ENCODE measurements at regions not wholly inside any gene's neighbourhood (a gene's known extent, or its start where the extent isn't known, plus 50 kb on each side); places are given as distances from the start of the nearest gene placed in this dataset.

- Histone ChIP-seq H3K27me3 (ENCODE audit: control insufficient read depth in 1 of 2, insufficient read depth in 2 of 2, low read length in 2 of 2) (peaks cover 9 to 18% of the 10 kb centered on the region in 2 donors), H3K9ac (ENCODE audit: low read length in 2 of 2) (no peak overlapping the region), H3K4me1 (ENCODE audit: control insufficient read depth, insufficient read depth, low read length) (no peaks in the 10 kb centered on the region), H3K36me3 (ENCODE audit: control insufficient read depth in 2 of 2, insufficient read depth in 2 of 2, low read length in 2 of 2) (no peaks in the 10 kb centered on the region), H3K27ac (ENCODE audit: low read length) (no peak overlapping the region), H3K4me3 (ENCODE audit: low read length in 2 of 2) (no peak overlapping the region), H3K9me3 (ENCODE audit: control insufficient read depth in 2 of 2, low read length in 2 of 2) (peaks cover 5 to 7% of the 10 kb centered on the region in 2 donors)
Measured at GRCh38 chr17:79340333-79341221, 266.0 kb downstream of the ENGASE start.

- Histone ChIP-seq H3K27me3 (ENCODE audit: control insufficient read depth in 1 of 2, insufficient read depth in 2 of 2, low read length in 2 of 2) (peaks cover 6 to 18% of the 10 kb centered on the region in 2 donors), H3K36me3 (ENCODE audit: control insufficient read depth in 2 of 2, insufficient read depth in 2 of 2, low read length in 2 of 2) (no peaks in the 10 kb centered on the region)
Measured at GRCh38 chr17:79339321-79339720, 264.7 kb downstream of the ENGASE start.

GRCh38 chr17:79338604-79339003 is 264.0 kb downstream of the ENGASE start:
- Histone ChIP-seq H3K9me3 (ENCODE audit: control insufficient read depth in 2 of 2, low read length in 2 of 2) (peaks cover 0 to 2% of the 10 kb centered on the region in 2 donors), H3K27ac (ENCODE audit: low read length) (no peak overlapping the region), H3K9ac (ENCODE audit: low read length in 2 of 2) (no peak overlapping the region), H3K27me3 (ENCODE audit: control insufficient read depth in 1 of 2, insufficient read depth in 2 of 2, low read length in 2 of 2) (peaks cover 6 to 16% of the 10 kb centered on the region in 2 donors), H3K4me1 (ENCODE audit: control insufficient read depth, insufficient read depth, low read length) (no peaks in the 10 kb centered on the region), H3K36me3 (ENCODE audit: control insufficient read depth in 2 of 2, insufficient read depth in 2 of 2, low read length in 2 of 2) (no peaks in the 10 kb centered on the region), H3K4me3 (ENCODE audit: low read length in 2 of 2) (no peak overlapping the region)

More at GRCh38 chr17:79339321-79339720, 264.7 kb downstream of the ENGASE start:
- no peak overlapping the region for H3K27ac ChIP-seq (ENCODE audit: low read length)
- H3K4me1 ChIP-seq (ENCODE audit: control insufficient read depth, insufficient read depth, low read length) = no peaks in the 10 kb centered on the region
- H3K9me3 ChIP-seq (ENCODE audit: control insufficient read depth in 2 of 2, low read length in 2 of 2) = peaks cover 0 to 2% of the 10 kb centered on the region in 2 donors
- no peak overlapping the region for H3K4me3 ChIP-seq (ENCODE audit: low read length in 2 of 2)
- H3K9ac ChIP-seq (ENCODE audit: low read length in 2 of 2) = no peak overlapping the region

- H3K9ac ChIP-seq (ENCODE audit: low read length in 2 of 2) = no peak overlapping the region
- peaks cover 0 to 2% of the 10 kb centered on the region in 2 donors for H3K9me3 ChIP-seq (ENCODE audit: control insufficient read depth in 2 of 2, low read length in 2 of 2)
- H3K27ac ChIP-seq (ENCODE audit: low read length) = no peak overlapping the region
- peaks cover 6 to 14% of the 10 kb centered on the region in 2 donors for H3K27me3 ChIP-seq (ENCODE audit: control insufficient read depth in 1 of 2, insufficient read depth in 2 of 2, low read length in 2 of 2)
- no peaks in the 10 kb centered on the region for H3K4me1 ChIP-seq (ENCODE audit: control insufficient read depth, insufficient read depth, low read length)
- no peaks in the 10 kb centered on the region for H3K36me3 ChIP-seq (ENCODE audit: control insufficient read depth in 2 of 2, insufficient read depth in 2 of 2, low read length in 2 of 2)
- no peak overlapping the region for H3K4me3 ChIP-seq (ENCODE audit: low read length in 2 of 2)
Measured at GRCh38 chr17:79338152-79338551, 263.5 kb downstream of the ENGASE start.

- Histone ChIP-seq H3K4me1 (ENCODE audit: control insufficient read depth, insufficient read depth, low read length) (no peaks in the 10 kb centered on the region), H3K27ac (ENCODE audit: low read length) (no peak overlapping the region), H3K9ac (ENCODE audit: low read length in 2 of 2) (no peak overlapping the region), H3K4me3 (ENCODE audit: low read length in 2 of 2) (no peak overlapping the region), H3K9me3 (ENCODE audit: control insufficient read depth in 2 of 2, low read length in 2 of 2) (peaks cover 0 to 2% of the 10 kb centered on the region in 2 donors), H3K27me3 (ENCODE audit: control insufficient read depth in 1 of 2, insufficient read depth in 2 of 2, low read length in 2 of 2) (peaks cover 3 to 13% of the 10 kb centered on the region in 2 donors), H3K36me3 (ENCODE audit: control insufficient read depth in 2 of 2, insufficient read depth in 2 of 2, low read length in 2 of 2) (no peaks in the 10 kb centered on the region)
Measured at GRCh38 chr17:79337053-79337452, 262.4 kb downstream of the ENGASE start.

- Histone ChIP-seq H3K27me3 (ENCODE audit: control insufficient read depth in 1 of 2, insufficient read depth in 2 of 2, low read length in 2 of 2) (peaks cover 12 to 15% of the 10 kb centered on the region in 2 donors), H3K27ac (ENCODE audit: low read length) (no peak overlapping the region), H3K4me1 (ENCODE audit: control insufficient read depth, insufficient read depth, low read length) (no peaks in the 10 kb centered on the region), H3K9ac (ENCODE audit: low read length in 2 of 2) (no peak overlapping the region), H3K9me3 (ENCODE audit: control insufficient read depth in 2 of 2, low read length in 2 of 2) (no peaks in the 10 kb centered on the region), H3K4me3 (ENCODE audit: low read length in 2 of 2) (no peak overlapping the region), H3K36me3 (ENCODE audit: control insufficient read depth in 2 of 2, insufficient read depth in 2 of 2, low read length in 2 of 2) (no peaks in the 10 kb centered on the region)
Measured at GRCh38 chr17:79335456-79335855, 260.8 kb downstream of the ENGASE start.

- Histone ChIP-seq H3K27ac (ENCODE audit: low read length) (no peak overlapping the region), H3K27me3 (ENCODE audit: control insufficient read depth in 1 of 2, insufficient read depth in 2 of 2, low read length in 2 of 2) (peaks cover 13 to 22% of the 10 kb centered on the region in 2 donors), H3K4me1 (ENCODE audit: control insufficient read depth, insufficient read depth, low read length) (no peaks in the 10 kb centered on the region), H3K9ac (ENCODE audit: low read length in 2 of 2) (no peak overlapping the region), H3K9me3 (ENCODE audit: control insufficient read depth in 2 of 2, low read length in 2 of 2) (no peaks in the 10 kb centered on the region), H3K4me3 (ENCODE audit: low read length in 2 of 2) (no peak overlapping the region), H3K36me3 (ENCODE audit: control insufficient read depth in 2 of 2, insufficient read depth in 2 of 2, low read length in 2 of 2) (no peaks in the 10 kb centered on the region)
Measured at GRCh38 chr17:79332011-79332554, 257.5 kb downstream of the ENGASE start.

- Histone ChIP-seq H3K9me3 (ENCODE audit: control insufficient read depth in 2 of 2, low read length in 2 of 2) (no peaks in the 10 kb centered on the region), H3K36me3 (ENCODE audit: control insufficient read depth in 2 of 2, insufficient read depth in 2 of 2, low read length in 2 of 2) (no peaks in the 10 kb centered on the region), H3K27me3 (ENCODE audit: control insufficient read depth in 1 of 2, insufficient read depth in 2 of 2, low read length in 2 of 2) (peaks cover 17 to 27% of the 10 kb centered on the region in 2 donors), H3K4me3 (ENCODE audit: low read length in 2 of 2) (no peak overlapping the region), H3K9ac (ENCODE audit: low read length in 2 of 2) (no peak overlapping the region), H3K4me1 (ENCODE audit: control insufficient read depth, insufficient read depth, low read length) (no peaks in the 10 kb centered on the region), H3K27ac (ENCODE audit: low read length) (no peak overlapping the region)
Measured at GRCh38 chr17:79331492-79331891, 256.9 kb downstream of the ENGASE start.

- Histone ChIP-seq H3K27me3 (ENCODE audit: control insufficient read depth in 1 of 2, insufficient read depth in 2 of 2, low read length in 2 of 2) (peaks cover 17 to 27% of the 10 kb centered on the region in 2 donors), H3K4me3 (ENCODE audit: low read length in 2 of 2) (no peak overlapping the region)
Measured at GRCh38 chr17:79330696-79331095, 256.1 kb downstream of the ENGASE start.

GRCh38 chr17:79330229-79330628 is 255.6 kb downstream of the ENGASE start:
- H3K27ac ChIP-seq (ENCODE audit: low read length) = no peak overlapping the region
- no peaks in the 10 kb centered on the region for H3K36me3 ChIP-seq (ENCODE audit: control insufficient read depth in 2 of 2, insufficient read depth in 2 of 2, low read length in 2 of 2)
- no peaks in the 10 kb centered on the region for H3K4me1 ChIP-seq (ENCODE audit: control insufficient read depth, insufficient read depth, low read length)
- H3K27me3 ChIP-seq (ENCODE audit: control insufficient read depth in 1 of 2, insufficient read depth in 2 of 2, low read length in 2 of 2) = peaks cover 17 to 27% of the 10 kb centered on the region in 2 donors
- H3K4me3 ChIP-seq (ENCODE audit: low read length in 2 of 2) = no peak overlapping the region
- H3K9me3 ChIP-seq (ENCODE audit: control insufficient read depth in 2 of 2, low read length in 2 of 2) = no peaks in the 10 kb centered on the region
- H3K9ac ChIP-seq (ENCODE audit: low read length in 2 of 2) = no peak overlapping the region

More at GRCh38 chr17:79330696-79331095, 256.1 kb downstream of the ENGASE start:
- H3K9me3 ChIP-seq (ENCODE audit: control insufficient read depth in 2 of 2, low read length in 2 of 2) = no peaks in the 10 kb centered on the region
- no peaks in the 10 kb centered on the region for H3K4me1 ChIP-seq (ENCODE audit: control insufficient read depth, insufficient read depth, low read length)
- H3K9ac ChIP-seq (ENCODE audit: low read length in 2 of 2) = no peak overlapping the region
- H3K27ac ChIP-seq (ENCODE audit: low read length) = no peak overlapping the region
- H3K36me3 ChIP-seq (ENCODE audit: control insufficient read depth in 2 of 2, insufficient read depth in 2 of 2, low read length in 2 of 2) = no peaks in the 10 kb centered on the region

- no peak overlapping the region for H3K9ac ChIP-seq (ENCODE audit: low read length in 2 of 2)
- no peaks in the 10 kb centered on the region for H3K9me3 ChIP-seq (ENCODE audit: control insufficient read depth in 2 of 2, low read length in 2 of 2)
- peaks cover 20 to 28% of the 10 kb centered on the region in 2 donors for H3K27me3 ChIP-seq (ENCODE audit: control insufficient read depth in 1 of 2, insufficient read depth in 2 of 2, low read length in 2 of 2)
- no peak overlapping the region for H3K4me3 ChIP-seq (ENCODE audit: low read length in 2 of 2)
- no peaks in the 10 kb centered on the region for H3K36me3 ChIP-seq (ENCODE audit: control insufficient read depth in 2 of 2, insufficient read depth in 2 of 2, low read length in 2 of 2)
- H3K4me1 ChIP-seq (ENCODE audit: control insufficient read depth, insufficient read depth, low read length) = no peaks in the 10 kb centered on the region
- H3K27ac ChIP-seq (ENCODE audit: low read length) = no peak overlapping the region
Measured at GRCh38 chr17:79326814-79327213, 252.2 kb downstream of the ENGASE start.
